Lower leg skin (tissue), 4 donors: ENCODE measurements at regions not wholly inside any gene's neighbourhood (a gene's known extent, or its start where the extent isn't known, plus 50 kb on each side); places are given as distances from the start of the nearest gene placed in this dataset.

ENCODE experiments used
- DNase-seq, 2 donors: peaks; one replicate each; pipeline ENCODE4 v3.0.0-alpha.2; 2019; ENCODE audit warnings: low spot score in 2 of 2
- H3K4me3 ChIP-seq: fragments of 200-600 bp; sonication (generic); 2 replicates; pipeline ENCODE4 v1.5.1; 2017; ENCODE audit warnings: mild to moderate bottlenecking, low read depth; ENCODE audit not compliant: poor library complexity, severe bottlenecking
- POLR2A ChIP-seq, 2 donors: fragments of 450-650 bp; IDR thresholded peaks; one replicate each; pipeline ENCODE4 v1.6.1; 2016 to 2017; ENCODE audit warnings: antibody characterized with exemption in 2 of 2, mild to moderate bottlenecking in 1 of 2, moderate library complexity in 1 of 2
- WGBS, 2 donors: methylation state at CpG; one replicate each; pipeline ENCODE4 v1.1.5; 2018; 5-methylcytosine and 5-hydroxymethylcytosine counted together
- intact Hi-C: fragments of 100-400 bp; cut with DNase I; formaldehyde crosslinking; loops from one replicate; pipeline ENCODE4 v1.15.0; 2023; ENCODE audit warnings: low total_unique reads
- TF ChIP-seq, protein P1 (sequence below), 3 donors: fragments of 450-650 bp; IDR thresholded peaks; one replicate each; pipeline ENCODE4 v1.5.1; 2016; ENCODE audit warnings: antibody characterized with exemption in 3 of 3, mild to moderate bottlenecking in 3 of 3, moderate library complexity in 2 of 3

DNA sequence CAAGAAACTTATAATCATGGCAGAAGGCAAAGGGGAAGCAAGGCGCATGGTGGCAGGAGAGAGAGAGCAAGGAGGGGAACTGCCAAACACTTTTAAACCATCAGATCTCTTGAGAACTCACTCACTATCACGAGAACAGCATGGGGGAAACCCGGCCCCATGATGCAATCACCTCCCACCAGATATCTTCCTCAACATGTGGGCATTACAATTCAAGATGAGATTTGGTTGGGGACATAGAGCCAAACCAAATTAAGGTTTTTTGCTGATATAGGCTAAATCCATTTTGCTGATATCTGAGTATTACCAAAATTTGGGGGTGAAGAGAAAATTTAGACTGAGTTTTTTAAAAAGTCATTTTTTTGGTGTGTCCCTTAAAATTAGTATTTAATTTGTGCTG is 54.9 kb upstream of the TMX1 start:
- TF ChIP-seq, protein P1, sequence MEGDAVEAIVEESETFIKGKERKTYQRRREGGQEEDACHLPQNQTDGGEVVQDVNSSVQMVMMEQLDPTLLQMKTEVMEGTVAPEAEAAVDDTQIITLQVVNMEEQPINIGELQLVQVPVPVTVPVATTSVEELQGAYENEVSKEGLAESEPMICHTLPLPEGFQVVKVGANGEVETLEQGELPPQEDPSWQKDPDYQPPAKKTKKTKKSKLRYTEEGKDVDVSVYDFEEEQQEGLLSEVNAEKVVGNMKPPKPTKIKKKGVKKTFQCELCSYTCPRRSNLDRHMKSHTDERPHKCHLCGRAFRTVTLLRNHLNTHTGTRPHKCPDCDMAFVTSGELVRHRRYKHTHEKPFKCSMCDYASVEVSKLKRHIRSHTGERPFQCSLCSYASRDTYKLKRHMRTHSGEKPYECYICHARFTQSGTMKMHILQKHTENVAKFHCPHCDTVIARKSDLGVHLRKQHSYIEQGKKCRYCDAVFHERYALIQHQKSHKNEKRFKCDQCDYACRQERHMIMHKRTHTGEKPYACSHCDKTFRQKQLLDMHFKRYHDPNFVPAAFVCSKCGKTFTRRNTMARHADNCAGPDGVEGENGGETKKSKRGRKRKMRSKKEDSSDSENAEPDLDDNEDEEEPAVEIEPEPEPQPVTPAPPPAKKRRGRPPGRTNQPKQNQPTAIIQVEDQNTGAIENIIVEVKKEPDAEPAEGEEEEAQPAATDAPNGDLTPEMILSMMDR (IDR thresholded peaks at IDR 0.05), result no peak
- TF ChIP-seq POLR2A (IDR thresholded peaks at IDR 0.05), result no peak
- no peak for DNase-seq
- intact Hi-C loops, result no loop called here
- WGBS, 2 donors, result 77 to 80% methylated on average over 3 of the region's 3 CpGs
- H3K4me3 ChIP-seq, result no peak overlapping the region

DNA sequence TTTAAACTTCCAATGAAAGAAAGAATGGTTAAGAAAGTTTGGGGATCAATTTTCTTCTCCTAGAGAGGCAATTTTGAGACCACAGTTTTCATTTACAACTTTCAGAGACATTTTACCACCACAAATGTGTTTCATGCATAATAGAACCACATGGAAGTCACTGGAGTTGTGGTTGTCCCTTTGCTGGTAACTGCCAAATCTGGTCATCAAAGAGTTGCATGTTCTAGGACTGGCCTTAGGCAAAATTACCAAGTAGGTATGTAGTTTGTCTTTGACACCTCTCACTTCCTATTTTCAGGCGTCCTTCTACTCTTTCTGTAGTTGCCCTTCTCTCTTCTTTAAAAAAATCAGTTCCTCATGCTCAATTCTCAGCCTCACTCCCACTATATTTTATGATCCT is 54.3 kb upstream of the TMX1 start:
- no peak overlapping the region for H3K4me3 ChIP-seq
- no peak for TF ChIP-seq POLR2A (IDR thresholded peaks at IDR 0.05)
- TF ChIP-seq, protein P1 (IDR thresholded peaks at IDR 0.05), result no peak
- 72 to 78% methylated on average over 1 of the region's 1 CpG for WGBS, 2 donors
- intact Hi-C loops, result no loop called here
- DNase-seq, result no peak

DNA sequence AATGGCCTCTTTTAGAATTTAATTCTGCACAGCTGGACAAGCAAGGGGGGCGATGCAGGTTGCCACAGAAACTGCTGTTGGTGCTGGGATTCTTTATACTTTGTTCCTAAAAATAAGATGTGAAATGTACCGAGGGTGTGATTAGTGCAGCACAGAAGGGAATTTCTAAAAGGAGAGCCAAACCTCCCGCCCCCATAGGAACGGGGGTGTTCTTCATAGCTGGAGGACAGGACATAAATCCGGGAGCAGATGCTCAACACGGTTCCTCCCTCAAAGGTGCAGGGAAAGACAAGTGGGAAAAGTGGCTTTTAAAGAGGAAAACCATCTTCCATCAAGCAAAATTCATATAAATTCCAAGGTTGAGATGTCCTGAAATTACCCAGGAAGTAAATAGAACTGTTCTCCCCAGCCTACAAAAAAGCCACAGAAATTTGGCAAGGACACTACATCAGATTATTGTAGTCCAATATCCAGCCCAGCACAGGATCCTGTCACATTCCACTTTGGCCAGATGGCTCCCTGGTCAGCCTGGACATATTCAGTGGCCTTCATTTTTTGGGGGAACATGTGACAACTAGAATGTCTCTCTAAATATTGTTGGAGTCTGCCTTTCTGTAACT is 51.4 kb upstream of the TMX1 start:
- intact Hi-C loops, result no loop called here
- no peak overlapping the region for H3K4me3 ChIP-seq
- no peak for DNase-seq
- TF ChIP-seq, protein P1 (IDR thresholded peaks at IDR 0.05), result no peak
- no peak for TF ChIP-seq POLR2A (IDR thresholded peaks at IDR 0.05)
- WGBS, 2 donors, result 38 to 54% methylated on average over 6 of the region's 6 CpGs

DNA sequence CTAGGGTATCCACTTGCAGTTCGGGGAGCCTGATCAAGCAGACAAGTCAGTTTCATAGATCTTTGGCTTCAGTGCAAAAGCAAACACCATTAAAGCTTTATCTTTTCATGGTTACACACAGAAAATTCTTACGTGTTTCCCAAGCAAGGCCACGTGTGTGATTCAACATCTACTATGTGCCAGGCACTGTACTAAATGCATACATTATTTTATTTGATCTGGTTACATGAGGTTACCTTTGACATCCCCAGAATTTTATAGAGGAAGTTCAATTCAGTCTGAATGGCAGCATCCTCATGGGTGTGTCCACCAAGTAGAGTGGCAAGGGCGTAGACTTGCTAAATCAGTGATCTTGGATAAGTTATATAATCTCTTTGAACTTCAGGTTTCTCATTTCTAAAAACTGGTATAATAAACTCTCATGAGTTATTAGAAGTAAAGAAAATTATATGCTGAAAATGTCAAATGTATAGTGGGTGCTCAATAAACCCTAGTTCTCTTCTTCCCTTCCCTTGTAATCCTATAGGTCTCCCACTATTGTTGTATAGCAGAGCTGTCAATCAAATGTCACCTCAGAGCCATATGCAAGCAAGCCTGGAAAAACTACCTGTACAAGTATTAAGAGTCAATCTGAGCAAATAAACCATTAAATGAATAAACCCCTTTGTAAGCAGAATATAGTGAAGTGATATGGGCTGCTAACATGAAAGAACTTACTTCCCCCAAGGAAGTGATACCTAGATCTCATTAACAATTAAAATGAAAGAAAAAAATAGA is 50.3 kb upstream of the TMX1 start:
- H3K4me3 ChIP-seq, result no peak overlapping the region
- no peak for DNase-seq
- TF ChIP-seq POLR2A (IDR thresholded peaks at IDR 0.05), result no peak
- TF ChIP-seq, protein P1 (IDR thresholded peaks at IDR 0.05), result no peak
- whole genome bisulfite sequencing, 2 donors, result 71 to 74% methylated on average over 4 of the region's 4 CpGs
- intact Hi-C loops, result no loop called here
